SK-N-SH treated with all-trans-retinoic acid at 6 μM for 48 hours (cell line): ENCODE measurements at regions not wholly inside any gene's neighbourhood (a gene's known extent, or its start where the extent isn't known, plus 50 kb on each side); places are given as distances from the start of the nearest gene placed in this dataset.

ENCODE experiments used
- ATAC-seq: fragments of 200-7000 bp; cut with Tn5 transposase; 3 replicates; pipeline ENCODE4 v1.9.1; 2020; ENCODE audit warnings: mild to moderate bottlenecking, moderate library complexity
- BACH2 ChIP-seq: fragments of 250-450 bp; sonication (Bioruptor Pico); IDR thresholded peaks from 2 replicates; pipeline ENCODE4 v1.9.0; 2021; ENCODE audit warnings: mild to moderate bottlenecking, borderline replicate concordance
- CREB5 ChIP-seq: fragments of 250-450 bp; sonication (Bioruptor Pico); IDR thresholded peaks from 2 replicates; pipeline ENCODE4 v1.5.1; 2020; ENCODE audit warnings: low read depth, mild to moderate bottlenecking, moderate library complexity
- CSDC2 ChIP-seq: fragments of 250-450 bp; sonication (Bioruptor Pico); IDR thresholded peaks from 2 replicates; pipeline ENCODE4 v1.5.0; 2020; ENCODE audit warnings: mild to moderate bottlenecking, moderate library complexity
- ESRRG ChIP-seq: fragments of 250-450 bp; sonication (Bioruptor Pico); IDR thresholded peaks from 2 replicates; pipeline ENCODE4 v1.6.1; 2021; ENCODE audit warnings: mild to moderate bottlenecking
- GLIS3 ChIP-seq: fragments of 250-450 bp; sonication (Bioruptor Pico); IDR thresholded peaks from 2 replicates; pipeline ENCODE4 v1.5.0; 2020; ENCODE audit warnings: mild to moderate bottlenecking, moderate library complexity
- ISL1 ChIP-seq: fragments of 250-450 bp; sonication (Bioruptor Pico); IDR thresholded peaks from 2 replicates; pipeline ENCODE4 v2.1.2; 2022; ENCODE audit warnings: mild to moderate bottlenecking, moderate library complexity
- POU6F1 ChIP-seq: fragments of 250-450 bp; sonication (Bioruptor Pico); IDR thresholded peaks from 2 replicates; pipeline ENCODE4 v1.8.0; 2021; ENCODE audit warnings: low read depth, mild to moderate bottlenecking, moderate library complexity, borderline replicate concordance
- PPARA ChIP-seq: fragments of 250-450 bp; sonication (Bioruptor Pico); IDR thresholded peaks from 2 replicates; pipeline ENCODE4 v1.5.0; 2020; ENCODE audit warnings: mild to moderate bottlenecking, borderline replicate concordance
- SNAI2 ChIP-seq: fragments of 250-450 bp; sonication (Bioruptor Pico); IDR thresholded peaks from 2 replicates; pipeline ENCODE4 v1.5.0; 2020; ENCODE audit warnings: mild to moderate bottlenecking, moderate library complexity
- TCF4 ChIP-seq: fragments of 250-450 bp; sonication (Bioruptor Pico); IDR thresholded peaks from 2 replicates; pipeline ENCODE4 v1.8.0; 2021; ENCODE audit warnings: mild to moderate bottlenecking, moderate library complexity, borderline replicate concordance
- TOX ChIP-seq: fragments of 250-450 bp; sonication (Bioruptor Pico); IDR thresholded peaks from 2 replicates; pipeline ENCODE4 v1.8.0; 2021; ENCODE audit warnings: mild to moderate bottlenecking, moderate library complexity, borderline replicate concordance
- ZC3H10 ChIP-seq: fragments of 250-450 bp; sonication (Bioruptor Pico); IDR thresholded peaks from 2 replicates; pipeline ENCODE4 v1.5.1; 2021; ENCODE audit warnings: mild to moderate bottlenecking, moderate library complexity
- ZFP3 ChIP-seq: fragments of 250-450 bp; sonication (Bioruptor Pico); IDR thresholded peaks from 2 replicates; pipeline ENCODE4 v1.5.0; 2020; ENCODE audit warnings: mild to moderate bottlenecking, moderate library complexity
- ZFP30 ChIP-seq: fragments of 450-650 bp; formaldehyde crosslinking; IDR thresholded peaks from 2 replicates; pipeline ENCODE4 v1.5.0; 2022; ENCODE audit warnings: mild to moderate bottlenecking, moderate library complexity
- ZNF565 ChIP-seq: fragments of 450-650 bp; formaldehyde crosslinking; conservative IDR thresholded peaks from 2 replicates; pipeline ENCODE4 v1.5.0; 2020; ENCODE audit warnings: low read depth, mild to moderate bottlenecking, moderate library complexity
- ZNF70 ChIP-seq: fragments of 450-650 bp; formaldehyde crosslinking; IDR thresholded peaks from 2 replicates; pipeline ENCODE4 v1.5.0; 2020; ENCODE audit warnings: mild to moderate bottlenecking, moderate library complexity
- TF ChIP-seq, protein P1 (sequence below): fragments of 250-450 bp; sonication (Bioruptor Pico); IDR thresholded peaks from 2 replicates; pipeline ENCODE4 v1.5.1; 2021; ENCODE audit warnings: mild to moderate bottlenecking, moderate library complexity
- TF ChIP-seq, protein P2 (sequence below): fragments of 250-450 bp; sonication (Bioruptor Pico); IDR thresholded peaks from 2 replicates; pipeline ENCODE4 v1.5.0; 2020; ENCODE audit warnings: mild to moderate bottlenecking, moderate library complexity

DNA sequence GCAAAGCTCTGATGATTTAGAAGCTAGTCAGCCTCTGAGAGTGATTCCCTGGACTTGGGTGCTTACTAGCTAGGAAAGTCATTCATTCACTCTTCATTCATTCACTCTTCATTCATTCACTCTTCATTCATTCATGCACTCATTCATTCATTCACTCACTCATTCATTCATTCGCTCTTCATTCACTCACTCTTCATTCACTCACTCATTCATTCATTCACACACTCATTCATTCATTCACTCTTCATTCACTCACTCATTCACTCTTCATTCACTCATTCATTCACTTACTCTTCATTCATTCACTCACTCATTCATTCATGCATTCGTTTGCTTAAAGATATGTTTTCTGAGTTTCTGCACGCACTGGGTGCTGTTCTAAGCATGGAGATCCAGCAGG lies 292.7 kb upstream of the TNRC6C start:
- TF ChIP-seq CSDC2 (CRISPR knock-in tag) (no peak), ZFP30 (CRISPR knock-in tag) (no peak), TCF4 (no peak), POU6F1 (CRISPR knock-in tag) (no peak), ZC3H10 (no peak), ZNF70 (CRISPR knock-in tag) (no peak)
- TF ChIP-seq, protein P1, sequence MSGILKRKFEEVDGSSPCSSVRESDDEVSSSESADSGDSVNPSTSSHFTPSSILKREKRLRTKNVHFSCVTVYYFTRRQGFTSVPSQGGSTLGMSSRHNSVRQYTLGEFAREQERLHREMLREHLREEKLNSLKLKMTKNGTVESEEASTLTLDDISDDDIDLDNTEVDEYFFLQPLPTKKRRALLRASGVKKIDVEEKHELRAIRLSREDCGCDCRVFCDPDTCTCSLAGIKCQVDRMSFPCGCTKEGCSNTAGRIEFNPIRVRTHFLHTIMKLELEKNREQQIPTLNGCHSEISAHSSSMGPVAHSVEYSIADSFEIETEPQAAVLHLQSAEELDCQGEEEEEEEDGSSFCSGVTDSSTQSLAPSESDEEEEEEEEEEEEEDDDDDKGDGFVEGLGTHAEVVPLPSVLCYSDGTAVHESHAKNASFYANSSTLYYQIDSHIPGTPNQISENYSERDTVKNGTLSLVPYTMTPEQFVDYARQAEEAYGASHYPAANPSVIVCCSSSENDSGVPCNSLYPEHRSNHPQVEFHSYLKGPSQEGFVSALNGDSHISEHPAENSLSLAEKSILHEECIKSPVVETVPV (CRISPR knock-in tag): no peak
- TF ChIP-seq, protein P2, sequence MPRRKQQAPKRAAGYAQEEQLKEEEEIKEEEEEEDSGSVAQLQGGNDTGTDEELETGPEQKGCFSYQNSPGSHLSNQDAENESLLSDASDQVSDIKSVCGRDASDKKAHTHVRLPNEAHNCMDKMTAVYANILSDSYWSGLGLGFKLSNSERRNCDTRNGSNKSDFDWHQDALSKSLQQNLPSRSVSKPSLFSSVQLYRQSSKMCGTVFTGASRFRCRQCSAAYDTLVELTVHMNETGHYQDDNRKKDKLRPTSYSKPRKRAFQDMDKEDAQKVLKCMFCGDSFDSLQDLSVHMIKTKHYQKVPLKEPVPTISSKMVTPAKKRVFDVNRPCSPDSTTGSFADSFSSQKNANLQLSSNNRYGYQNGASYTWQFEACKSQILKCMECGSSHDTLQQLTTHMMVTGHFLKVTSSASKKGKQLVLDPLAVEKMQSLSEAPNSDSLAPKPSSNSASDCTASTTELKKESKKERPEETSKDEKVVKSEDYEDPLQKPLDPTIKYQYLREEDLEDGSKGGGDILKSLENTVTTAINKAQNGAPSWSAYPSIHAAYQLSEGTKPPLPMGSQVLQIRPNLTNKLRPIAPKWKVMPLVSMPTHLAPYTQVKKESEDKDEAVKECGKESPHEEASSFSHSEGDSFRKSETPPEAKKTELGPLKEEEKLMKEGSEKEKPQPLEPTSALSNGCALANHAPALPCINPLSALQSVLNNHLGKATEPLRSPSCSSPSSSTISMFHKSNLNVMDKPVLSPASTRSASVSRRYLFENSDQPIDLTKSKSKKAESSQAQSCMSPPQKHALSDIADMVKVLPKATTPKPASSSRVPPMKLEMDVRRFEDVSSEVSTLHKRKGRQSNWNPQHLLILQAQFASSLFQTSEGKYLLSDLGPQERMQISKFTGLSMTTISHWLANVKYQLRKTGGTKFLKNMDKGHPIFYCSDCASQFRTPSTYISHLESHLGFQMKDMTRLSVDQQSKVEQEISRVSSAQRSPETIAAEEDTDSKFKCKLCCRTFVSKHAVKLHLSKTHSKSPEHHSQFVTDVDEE (CRISPR knock-in tag): no peak
- ATAC-seq: no peak

DNA sequence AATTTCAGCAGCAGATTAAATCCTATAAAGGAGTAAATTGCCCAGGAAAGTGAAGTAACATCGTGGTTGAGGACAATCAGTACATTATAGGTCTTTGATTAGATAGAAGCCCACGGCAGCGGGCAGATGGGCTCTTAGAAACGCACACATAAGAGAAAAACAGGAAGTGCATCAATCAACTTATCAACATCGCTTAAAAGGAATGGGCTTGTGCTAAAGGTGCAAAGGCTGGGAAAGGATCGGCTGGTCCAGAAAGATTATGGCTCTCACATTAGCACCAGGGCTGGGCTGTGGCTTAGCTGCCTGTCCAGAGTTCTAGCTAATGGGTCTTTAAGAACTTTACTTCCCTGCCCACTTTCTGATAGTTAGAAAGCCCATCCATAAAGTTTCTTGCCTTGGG lies 292.0 kb upstream of the TNRC6C start:
- no peak for ATAC-seq
- TF ChIP-seq TOX (CRISPR knock-in tag) (no peak), ZFP3 (CRISPR knock-in tag) (no peak), POU6F1 (CRISPR knock-in tag) (no peak), SNAI2 (no peak), ISL1 (no peak), GLIS3 (CRISPR knock-in tag) (no peak)
- TF ChIP-seq, protein P1 (CRISPR knock-in tag): no peak
- TF ChIP-seq, protein P2 (CRISPR knock-in tag): no peak

DNA sequence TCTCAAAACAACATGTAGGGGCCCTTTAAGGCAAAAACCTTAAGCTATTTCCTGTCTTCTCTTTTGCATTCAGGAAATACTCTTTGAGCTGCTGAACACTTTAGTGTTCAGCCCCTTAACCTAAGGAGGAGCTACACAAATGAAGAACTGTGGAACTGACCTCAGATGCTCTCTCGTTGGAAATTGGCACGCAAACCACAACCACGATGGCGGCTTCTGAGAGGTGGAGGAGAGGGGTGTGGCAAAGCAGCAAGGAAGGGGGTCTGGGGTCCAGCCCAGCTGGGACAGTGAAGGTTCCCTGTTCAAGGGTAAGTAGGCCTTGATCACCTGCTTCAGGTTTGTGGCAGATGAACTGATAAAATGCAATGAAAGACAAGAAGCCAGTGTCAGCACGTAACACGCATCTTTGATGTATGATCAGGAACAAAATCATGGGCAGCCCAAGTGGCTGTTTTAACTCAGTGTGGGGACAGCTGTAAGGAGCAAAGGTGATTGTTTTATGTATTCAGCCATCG lies 291.6 kb upstream of the TNRC6C start:
- ATAC-seq: no peak
- TF ChIP-seq ZNF565 (CRISPR knock-in tag) (no peak), BACH2 (CRISPR knock-in tag) (no peak), SNAI2 (no peak), TCF4 (no peak), ESRRG (CRISPR knock-in tag) (no peak), PPARA (CRISPR knock-in tag) (no peak), ZC3H10 (no peak), POU6F1 (CRISPR knock-in tag) (no peak), ISL1 (no peak), CSDC2 (CRISPR knock-in tag) (no peak), CREB5 (CRISPR knock-in tag) (no peak)
- TF ChIP-seq, protein P2 (CRISPR knock-in tag): no peak
